GM18907 (cell line): ENCODE measurements at regions not wholly inside any gene's neighbourhood (a gene's known extent, or its start where the extent isn't known, plus 50 kb on each side); places are given as distances from the start of the nearest gene placed in this dataset.

Experiments used
- ATAC-seq: cut with Tn5 transposase; IDR thresholded peaks from one replicate; pipeline ENCODE4 v1.9.1; 2021; ENCODE audit warnings: mild to moderate bottlenecking, moderate library complexity; ENCODE audit not compliant: unreplicated experiment

- no peak for ATAC-seq
Observed at GRCh38 chr15:39167164-39168058, 413.5 kb upstream of the THBS1 start.

- ATAC-seq, result no peak
Observed at GRCh38 chr15:39171944-39172368, 408.9 kb upstream of the THBS1 start.

- no peak for ATAC-seq
Observed at GRCh38 chr15:39172380-39173281, 408.2 kb upstream of the THBS1 start.

GRCh38 chr15:39173426-39173825 is 407.5 kb upstream of the THBS1 start:
- ATAC-seq, result no peak

- ATAC-seq, result no peak
Observed at GRCh38 chr15:39174332-39174731, 406.5 kb upstream of the THBS1 start.

GRCh38 chr15:39176030-39176429 is 404.8 kb upstream of the THBS1 start:
- no peak for ATAC-seq

GRCh38 chr15:39177561-39177960 is 403.3 kb upstream of the THBS1 start:
- no peak for ATAC-seq

- no peak for ATAC-seq
Observed at GRCh38 chr15:39180030-39180429, 400.8 kb upstream of the THBS1 start.

GRCh38 chr15:39180483-39180933 is 400.4 kb upstream of the THBS1 start:
- no peak for ATAC-seq

- no peak for ATAC-seq
Observed at GRCh38 chr15:39181056-39181747, 399.7 kb upstream of the THBS1 start.

GRCh38 chr15:39181940-39182339 is 398.9 kb upstream of the THBS1 start:
- ATAC-seq, result no peak

- ATAC-seq, result no peak
Observed at GRCh38 chr15:39183164-39183881, 397.6 kb upstream of the THBS1 start.

GRCh38 chr15:39184701-39185390 is 396.0 kb upstream of the THBS1 start:
- ATAC-seq, result no peak

- no peak for ATAC-seq
Observed at GRCh38 chr15:39188314-39188713, 392.6 kb upstream of the THBS1 start.

- no peak for ATAC-seq
Observed at GRCh38 chr15:39188930-39189329, 391.9 kb upstream of the THBS1 start.

GRCh38 chr15:39191871-39192291 is 389.0 kb upstream of the THBS1 start:
- no peak for ATAC-seq

GRCh38 chr15:39192351-39192750 is 388.5 kb upstream of the THBS1 start:
- no peak for ATAC-seq

- no peak for ATAC-seq
Observed at GRCh38 chr15:39192979-39193560, 387.8 kb upstream of the THBS1 start.

- no peak for ATAC-seq
Observed at GRCh38 chr15:39193611-39194010, 387.3 kb upstream of the THBS1 start.
